ENCODE measurements at regions not wholly inside any gene's neighbourhood (a gene's known extent, or its start where the extent isn't known, plus 50 kb on each side); places are given as distances from the start of the nearest gene placed in this dataset.

- Histone ChIP-seq H3K27me3 (peaks cover 0 to 19% (median 4%) of the 10 kb centered on the region in 3 donors), H3K36me3 (no peaks in the 10 kb centered on the region), H3K9me3 (no peaks in the 10 kb centered on the region), H3K4me1 (peaks cover 5 to 11% (median 7%) of the 10 kb centered on the region in 4 donors), H3K27ac (peak overlapping the region in 4 of 5 donors; percentile 49 to 80 (median 74)), H3K4me3 (peak overlapping the region; percentile 8 to 31 (median 17))
- DNase-seq: peak; percentile 25 to 84
- TF ChIP-seq EP300 (IDR thresholded peaks at IDR 0.05) (no peak), POLR2A (IDR thresholded peaks at IDR 0.05) (no peak), POLR2AphosphoS5 (IDR thresholded peaks at IDR 0.05) (no peak), CTCF (IDR thresholded peaks at IDR 0.05) (no peak)
- intact Hi-C loops (cut with DNase I; ENCODE audit: low total_unique reads): no loop called here
- 24 to 62% (median 35%) methylated on average over 32 to 47 of the region's 47 CpGs for whole genome bisulfite sequencing, 5 donors
Observed at GRCh38 chr2:176490061-176490861, 221.0 kb downstream of the MTX2 start.

- peak; percentile 26 to 85 for DNase-seq
- intact Hi-C loops (cut with DNase I; ENCODE audit: low total_unique reads): no loop called here
- peak overlapping the region in 4 of 5 donors; percentile 49 to 80 (median 74) for H3K27ac ChIP-seq
Observed at GRCh38 chr2:176491172-176491904, 222.1 kb downstream of the MTX2 start.

GRCh38 chr2:176492583-176492982 is 223.3 kb downstream of the MTX2 start:
- 65 to 84% (median 82%) methylated on average over 1 of the region's 1 CpG for WGBS, 5 donors
- DNase-seq: no peak
- TF ChIP-seq POLR2A (IDR thresholded peaks at IDR 0.05) (no peak), EP300 (IDR thresholded peaks at IDR 0.05) (no peak), CTCF (IDR thresholded peaks at IDR 0.05) (no peak), POLR2AphosphoS5 (IDR thresholded peaks at IDR 0.05) (no peak)
- H3K27ac ChIP-seq: no peak overlapping the region
- H3K4me3 ChIP-seq: no peak overlapping the region
- H3K27me3 ChIP-seq: peaks cover 0 to 15% (median 4%) of the 10 kb centered on the region in 3 donors
- H3K36me3 ChIP-seq: no peaks in the 10 kb centered on the region
- H3K4me1 ChIP-seq: peaks cover 5 to 17% (median 8%) of the 10 kb centered on the region in 4 donors
- intact Hi-C loops (cut with DNase I; ENCODE audit: low total_unique reads): no loop called here
- H3K9me3 ChIP-seq: no peaks in the 10 kb centered on the region

More at GRCh38 chr2:176491172-176491904, 222.1 kb downstream of the MTX2 start:
- no peaks in the 10 kb centered on the region for H3K36me3 ChIP-seq
- peaks cover 0 to 15% (median 4%) of the 10 kb centered on the region in 3 donors for H3K27me3 ChIP-seq
- no peak overlapping the region for H3K4me3 ChIP-seq
- 58 to 71% (median 67%) methylated on average over 9 of the region's 9 CpGs for whole genome bisulfite sequencing, 5 donors
- peaks cover 5 to 17% (median 8%) of the 10 kb centered on the region in 4 donors for H3K4me1 ChIP-seq
- no peaks in the 10 kb centered on the region for H3K9me3 ChIP-seq
- TF ChIP-seq CTCF (IDR thresholded peaks at IDR 0.05) (no peak), POLR2AphosphoS5 (IDR thresholded peaks at IDR 0.05) (peak in 1 of 3 donors; percentile 37)

GRCh38 chr2:176493226-176493825 is 224.1 kb downstream of the MTX2 start:
- no peak for TF ChIP-seq CTCF (IDR thresholded peaks at IDR 0.05)
- no peak for TF ChIP-seq EP300 (IDR thresholded peaks at IDR 0.05)
- TF ChIP-seq POLR2AphosphoS5 (IDR thresholded peaks at IDR 0.05): no peak
- WGBS, 5 donors: 75 to 85% (median 82%) methylated on average over 7 of the region's 7 CpGs
- Histone ChIP-seq H3K9me3 (no peaks in the 10 kb centered on the region), H3K27me3 (peaks cover 0 to 20% (median 0%) of the 10 kb centered on the region in 3 donors), H3K4me1 (peaks cover 5 to 17% (median 8%) of the 10 kb centered on the region in 4 donors), H3K4me3 (no peak overlapping the region), H3K36me3 (no peaks in the 10 kb centered on the region), H3K27ac (peak overlapping the region in 2 of 5 donors; percentile 32 to 68)
- no peak for DNase-seq
- intact Hi-C loops (cut with DNase I; ENCODE audit: low total_unique reads): no loop called here

All from stomach (tissue), 8 donors.